Hepatocyte (in vitro differentiated cells): ENCODE measurements at regions not wholly inside any gene's neighbourhood (a gene's known extent, or its start where the extent isn't known, plus 50 kb on each side); places are given as distances from the start of the nearest gene placed in this dataset.

Experiments
- CTCF ChIP-seq: fragments of 200-600 bp; sonication (generic); IDR thresholded peaks from 2 replicates; pipeline ENCODE4 v1.5.1; 2016; ENCODE audit warnings: antibody characterized with exemption, mild to moderate bottlenecking; ENCODE audit not compliant: poor library complexity
- EZH2 ChIP-seq: fragments of 200-600 bp; sonication (generic); IDR thresholded peaks from 2 replicates; pipeline ENCODE4 v1.6.1; 2016; ENCODE audit warnings: antibody characterized with exemption, mild to moderate bottlenecking, borderline replicate concordance
- EZH2phosphoT487 ChIP-seq: fragments of 200-600 bp; sonication (generic); IDR thresholded peaks from one replicate; pipeline ENCODE4 v1.6.1; 2018; ENCODE audit warnings: antibody characterized with exemption, mild to moderate bottlenecking, low read depth, moderate library complexity; ENCODE audit not compliant: unreplicated experiment, severe bottlenecking

- TF ChIP-seq CTCF (no peak), EZH2 (no peak), EZH2phosphoT487 (no peak)
These were observed 205.4 kb downstream of the MBL2 start for GRCh38 chr10:52567247-52567580.
